H9 (cell line): ENCODE measurements at regions not wholly inside any gene's neighbourhood (a gene's known extent, or its start where the extent isn't known, plus 50 kb on each side); places are given as distances from the start of the nearest gene placed in this dataset.

Experiments used
- DNase-seq: peaks from one replicate; pipeline ENCODE4 v3.0.0-alpha.2; 2017
- H2AFZ ChIP-seq: one replicate; pipeline ENCODE4 v1.6.1; 2013; ENCODE audit warnings: mild to moderate bottlenecking, low read length, control low read depth, moderate library complexity
- H2AK5ac ChIP-seq: 2 replicates; pipeline ENCODE4 v1.6.1; 2013; ENCODE audit warnings: low read length, control low read depth, mixed read lengths; ENCODE audit not compliant: insufficient read length
- H2BK120ac ChIP-seq: one replicate; pipeline ENCODE4 v1.6.1; 2013; ENCODE audit warnings: low read depth, mild to moderate bottlenecking, low read length, control low read depth, inconsistent platforms; ENCODE audit not compliant: poor library complexity, severe bottlenecking
- H2BK12ac ChIP-seq: 2 replicates; pipeline ENCODE4 v1.6.1; 2013; ENCODE audit warnings: low read length, control low read depth, mixed read lengths, low read depth; ENCODE audit not compliant: insufficient read length
- H2BK15ac ChIP-seq: 2 replicates; pipeline ENCODE4 v1.6.1; 2013; ENCODE audit warnings: low read depth, low read length, control low read depth
- H2BK20ac ChIP-seq: one replicate; pipeline ENCODE4 v1.6.1; 2013; ENCODE audit warnings: low read depth, mild to moderate bottlenecking, low read length, control low read depth, inconsistent platforms; ENCODE audit not compliant: poor library complexity, severe bottlenecking
- H2BK5ac ChIP-seq: 2 replicates; pipeline ENCODE4 v1.6.1; 2013; ENCODE audit warnings: low read length, control low read depth, mixed read lengths; ENCODE audit not compliant: insufficient read length
- H3K14ac ChIP-seq: 2 replicates; pipeline ENCODE4 v1.6.1; 2013; ENCODE audit warnings: low read length, control low read depth; ENCODE audit not compliant: insufficient read depth
- H3K18ac ChIP-seq: 2 replicates; pipeline ENCODE4 v1.6.1; 2013; ENCODE audit warnings: low read depth, mild to moderate bottlenecking, mixed read lengths, low read length, control low read depth; ENCODE audit not compliant: insufficient read length
- H3K23ac ChIP-seq: 2 replicates; pipeline ENCODE4 v1.6.1; 2013; ENCODE audit warnings: low read length, control low read depth, mixed read lengths, low read depth; ENCODE audit not compliant: insufficient read length
- H3K23me2 ChIP-seq: 2 replicates; pipeline ENCODE4 v1.6.1; 2013; ENCODE audit warnings: low read depth, mild to moderate bottlenecking, mixed read lengths, low read length, control low read depth; ENCODE audit not compliant: insufficient read length, poor library complexity, severe bottlenecking
- H3K27ac ChIP-seq: 2 replicates; pipeline ENCODE4 v1.5.1; 2013; ENCODE audit warnings: low read length, control low read depth, mixed read lengths, low read depth; ENCODE audit not compliant: insufficient read length
- H3K27me3 ChIP-seq: 2 replicates; pipeline ENCODE4 v1.6.1; 2013; ENCODE audit warnings: low read length, control low read depth, inconsistent platforms; ENCODE audit not compliant: insufficient read depth
- H3K4ac ChIP-seq: 2 replicates; pipeline ENCODE4 v1.6.1; 2013; ENCODE audit warnings: low read depth, mild to moderate bottlenecking, control low read depth, inconsistent platforms, low read length, moderate library complexity
- H3K4me1 ChIP-seq: 2 replicates; pipeline ENCODE4 v1.6.1; 2013; ENCODE audit warnings: low read length, control low read depth, inconsistent platforms; ENCODE audit not compliant: insufficient read depth
- H3K4me2 ChIP-seq: 2 replicates; pipeline ENCODE4 v1.6.1; 2013; ENCODE audit warnings: low read length, control low read depth, mixed read lengths; ENCODE audit not compliant: insufficient read length, insufficient read depth
- H3K56ac ChIP-seq: 2 replicates; pipeline ENCODE4 v1.6.1; 2013; ENCODE audit warnings: low read depth, mild to moderate bottlenecking, mixed read lengths, low read length, control low read depth; ENCODE audit not compliant: insufficient read length
- H3K79me1 ChIP-seq: 2 replicates; pipeline ENCODE4 v1.6.1; 2013; ENCODE audit warnings: low read depth, mild to moderate bottlenecking, moderate library complexity, low read length, control low read depth, inconsistent platforms; ENCODE audit not compliant: insufficient read depth, poor library complexity, severe bottlenecking
- H3K79me2 ChIP-seq: 2 replicates; pipeline ENCODE4 v1.6.1; 2013; ENCODE audit warnings: low read length, control low read depth, inconsistent platforms; ENCODE audit not compliant: insufficient read depth
- H3K9ac ChIP-seq: 2 replicates; pipeline ENCODE4 v1.6.1; 2013; ENCODE audit warnings: low read length, control low read depth, mixed read lengths; ENCODE audit not compliant: insufficient read length; ENCODE audit errors: extremely low read depth
- H3K9me3 ChIP-seq: one replicate; pipeline ENCODE4 v1.6.1; 2013; ENCODE audit warnings: low read depth, low read length, inconsistent platforms; ENCODE audit not compliant: control insufficient read depth
- H3T11ph ChIP-seq: one replicate; pipeline ENCODE4 v1.6.1; 2013; ENCODE audit warnings: mild to moderate bottlenecking, low read length, control low read depth, inconsistent platforms
- H4K20me1 ChIP-seq: one replicate; pipeline ENCODE4 v1.6.1; 2013; ENCODE audit not compliant: control insufficient read depth, insufficient read length, insufficient read depth
- H4K5ac ChIP-seq: 2 replicates; pipeline ENCODE4 v1.6.1; 2013; ENCODE audit warnings: low read depth, mild to moderate bottlenecking, mixed read lengths, low read length, control low read depth; ENCODE audit not compliant: insufficient read length
- H4K8ac ChIP-seq: replicated peaks from 2 replicates; pipeline ENCODE4 v1.6.1; 2013; ENCODE audit warnings: low read length, control low read depth, mixed read lengths, low read depth; ENCODE audit not compliant: insufficient read length
- H4K91ac ChIP-seq: 2 replicates; pipeline ENCODE4 v1.6.1; 2013; ENCODE audit warnings: low read depth, mild to moderate bottlenecking, moderate library complexity, mixed read lengths, low read length, control low read depth; ENCODE audit not compliant: insufficient read length
- H3K27ac Mint-ChIP-seq, 3 experiments: 2 replicates in 2 of 3; 3 replicates in 1 of 3; pipeline ENCODE4 v1.8.0; 2020 to 2021; ENCODE audit warnings: mixed read lengths in 3 of 3, mild to moderate bottlenecking in 1 of 3, moderate library complexity in 1 of 3
- H3K27me3 Mint-ChIP-seq: 2 replicates; pipeline ENCODE4 v1.8.0; 2021; ENCODE audit warnings: low read depth, mild to moderate bottlenecking, moderate library complexity, mixed read lengths
- H3K36me3 Mint-ChIP-seq, 3 experiments: 2 replicates in 2 of 3; 3 replicates in 1 of 3; pipeline ENCODE4 v1.8.0; 2020 to 2021; ENCODE audit warnings: low read depth in 3 of 3, mixed read lengths in 3 of 3; ENCODE audit not compliant: insufficient read depth in 1 of 3
- H3K4me1 Mint-ChIP-seq, 2 experiments: 2 replicates each; pipeline ENCODE4 v1.8.0; 2020; ENCODE audit warnings: mixed read lengths in 2 of 2
- H3K4me3 Mint-ChIP-seq, 2 experiments: 2 replicates in 1 of 2; 3 replicates in 1 of 2; pipeline ENCODE4 v1.8.0; 2020 to 2021; ENCODE audit warnings: mild to moderate bottlenecking in 2 of 2, mixed read lengths in 2 of 2, moderate library complexity in 1 of 2
- H3K9me3 Mint-ChIP-seq, 2 experiments: 2 replicates in 1 of 2; 3 replicates in 1 of 2; pipeline ENCODE4 v1.8.0; 2020; ENCODE audit warnings: mild to moderate bottlenecking in 2 of 2, mixed read lengths in 2 of 2, moderate library complexity in 1 of 2
- CTCF ChIP-seq: fragments of 200-600 bp; sonication (generic); conservative IDR thresholded peaks from 3 replicates; pipeline ENCODE4 v1.8.0; 2021; ENCODE audit warnings: antibody characterized with exemption, mild to moderate bottlenecking
- WGBS: extraction: QIAGEN DNeasy Blood & Tissue Kit; methylation state at CpG from one replicate; pipeline ENCODE4 v1.1.7; 2013; ENCODE audit warnings: missing lambda C conversion rate, low lambda C conversion rate, mixed read lengths; ENCODE audit not compliant: insufficient read length; ENCODE audit errors: extremely low coverage; 5-methylcytosine and 5-hydroxymethylcytosine counted together

DNA sequence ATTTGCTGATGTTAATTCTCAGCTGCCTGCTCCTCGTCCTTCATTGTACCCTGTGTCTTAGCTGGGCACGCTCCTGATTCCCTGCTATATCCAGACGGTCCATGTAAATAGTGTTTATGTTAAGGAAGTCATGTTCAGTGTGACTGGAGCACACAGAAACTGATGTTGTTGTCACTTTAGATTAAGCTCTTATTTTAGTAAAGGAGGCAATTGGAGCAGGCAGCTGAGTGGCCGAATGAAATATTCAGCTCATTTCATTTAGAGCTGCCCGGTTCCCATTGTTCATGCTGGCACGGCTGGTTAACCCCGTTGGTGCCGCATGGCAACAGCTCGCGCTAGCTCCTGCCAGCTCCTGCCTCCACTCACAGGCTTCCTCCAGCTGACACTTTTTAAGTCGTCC lies 446.8 kb upstream of the SOX5 start:
- no peak for DNase-seq
- H4K91ac ChIP-seq = no peak overlapping the region
- no peaks in the 10 kb centered on the region for H3K27me3 ChIP-seq
- no peak overlapping the region for H2AK5ac ChIP-seq
- no peaks in the 10 kb centered on the region for H3K27me3 Mint-ChIP-seq
- no peak overlapping the region for H3K14ac ChIP-seq
- no peak overlapping the region for H2BK20ac ChIP-seq
- H3K27ac Mint-ChIP-seq = no peak overlapping the region
- H3K4me1 Mint-ChIP-seq = peaks cover 18 to 22% of the 10 kb centered on the region in 2 experiments
- no peak overlapping the region for H3K4ac ChIP-seq
- no peak overlapping the region for H3K56ac ChIP-seq
- no CpG with 5 or more reads among the region's 11 CpGs for WGBS
- no peak overlapping the region for H2BK12ac ChIP-seq
- no peak overlapping the region for H2BK5ac ChIP-seq
- H3K4me2 ChIP-seq = no peak overlapping the region
- H3K79me2 ChIP-seq = no peaks in the 10 kb centered on the region
- no peaks in the 10 kb centered on the region for H3K23me2 ChIP-seq
- no peaks in the 10 kb centered on the region for H3K79me1 ChIP-seq
- peaks cover 0 to 9% (median 4%) of the 10 kb centered on the region in 3 experiments; a peak in 4 of 7 replicates for H3K36me3 Mint-ChIP-seq
- no peak overlapping the region for H3K27ac ChIP-seq
- H2BK120ac ChIP-seq = no peak overlapping the region
- no peak overlapping the region for H4K5ac ChIP-seq
- H2AFZ ChIP-seq = no peak overlapping the region
- H3K4me3 Mint-ChIP-seq = no peak overlapping the region
- TF ChIP-seq CTCF = no peak
- no peak overlapping the region for H4K8ac ChIP-seq
- no peaks in the 10 kb centered on the region for H4K20me1 ChIP-seq
- peaks cover 5 to 8% of the 10 kb centered on the region in 2 experiments; a peak in 4 of 5 replicates for H3K9me3 Mint-ChIP-seq
- H3K4me1 ChIP-seq = 0 out of 2 replicates have a peak, but pooled peaks cover 5% of the 10 kb centered on the region
- no peak overlapping the region for H3K9ac ChIP-seq
- H3K9me3 ChIP-seq = no peaks in the 10 kb centered on the region
- no peak overlapping the region for H2BK15ac ChIP-seq
- H3T11ph ChIP-seq = no peak overlapping the region
- H3K23ac ChIP-seq = no peak overlapping the region
- H3K18ac ChIP-seq = no peak overlapping the region
